Kidney (tissue), 13 donors: ENCODE measurements at regions not wholly inside any gene's neighbourhood (a gene's known extent, or its start where the extent isn't known, plus 50 kb on each side); places are given as distances from the start of the nearest gene placed in this dataset.
A peak's percentile ranks its signal among the peaks of the same experiment; 100 is the strongest.

ENCODE experiments used
- DNase-seq, 5 donors: peaks; one replicate each; pipeline ENCODE4 v3.0.0-alpha.2; 2013 to 2020
- FAIRE-seq: peaks from 2 replicates; lab custom pipeline; 2012; peaks lifted over from hg19 to GRCh38; lab: Jason Lieb, UNC
- H3K27ac ChIP-seq, 2 donors: one replicate each; pipeline ENCODE4 v1.7.0; 2013; ENCODE audit warnings: low read depth in 2 of 2, low read length in 2 of 2, inconsistent platforms in 1 of 2
- H3K27me3 ChIP-seq: one replicate; pipeline ENCODE4 v1.7.1; 2013; ENCODE audit warnings: low read length, inconsistent platforms; ENCODE audit not compliant: control insufficient read depth, insufficient read depth
- H3K36me3 ChIP-seq, 3 donors: one replicate each; pipeline versions ENCODE4 v1.7.0 to v1.7.1; 2013; ENCODE audit warnings: low read length in 3 of 3, control low read depth in 1 of 3, inconsistent platforms in 1 of 3; ENCODE audit not compliant: insufficient read depth in 3 of 3, control insufficient read depth in 2 of 3
- H3K4me1 ChIP-seq, 3 donors: one replicate each; pipeline versions ENCODE4 v1.7.0 to v1.7.1; 2013; ENCODE audit warnings: low read length in 3 of 3, inconsistent platforms in 1 of 3, low read depth in 1 of 3; ENCODE audit not compliant: control insufficient read depth in 2 of 3, insufficient read depth in 2 of 3
- H3K4me3 ChIP-seq, 3 donors: one replicate each; pipeline versions ENCODE4 v1.7.0 to v1.8.1; 2013; ENCODE audit warnings: low read length in 3 of 3, control low read depth in 1 of 3, inconsistent platforms in 1 of 3
- H3K9ac ChIP-seq, 3 donors: one replicate each; pipeline versions ENCODE4 v1.7.0 to v1.7.1; 2013; ENCODE audit warnings: low read length in 3 of 3, control low read depth in 1 of 3, inconsistent platforms in 1 of 3
- H3K9me3 ChIP-seq, 3 donors: one replicate each; pipeline versions ENCODE4 v1.7.0 to v1.7.1; 2013; ENCODE audit warnings: low read length in 3 of 3, control low read depth in 1 of 3, inconsistent platforms in 1 of 3; ENCODE audit not compliant: control insufficient read depth in 2 of 3, insufficient read depth in 1 of 3
- intact Hi-C: fragments of 100-400 bp; cut with DNase I; formaldehyde crosslinking; loops from one replicate; pipeline ENCODE4 v1.11.1; 2022
- TF ChIP-seq, protein P1 (sequence below): IDR thresholded peaks from 3 replicates; pipeline ENCODE4 v1.5.1; 2012; ENCODE audit warnings: mild to moderate bottlenecking, moderate library complexity, borderline replicate concordance; ENCODE audit not compliant: insufficient read depth; ENCODE audit errors: extremely low read depth
- donor health status: control.
- donor health status: control.
- donor health status: control.
- donor health status: control.
- donor health status: control.
- donor health status: DM: yes; HTN: yes; CAD: no.
- donor health status: Normal renal cell carcinoma (clear cell type).

DNA sequence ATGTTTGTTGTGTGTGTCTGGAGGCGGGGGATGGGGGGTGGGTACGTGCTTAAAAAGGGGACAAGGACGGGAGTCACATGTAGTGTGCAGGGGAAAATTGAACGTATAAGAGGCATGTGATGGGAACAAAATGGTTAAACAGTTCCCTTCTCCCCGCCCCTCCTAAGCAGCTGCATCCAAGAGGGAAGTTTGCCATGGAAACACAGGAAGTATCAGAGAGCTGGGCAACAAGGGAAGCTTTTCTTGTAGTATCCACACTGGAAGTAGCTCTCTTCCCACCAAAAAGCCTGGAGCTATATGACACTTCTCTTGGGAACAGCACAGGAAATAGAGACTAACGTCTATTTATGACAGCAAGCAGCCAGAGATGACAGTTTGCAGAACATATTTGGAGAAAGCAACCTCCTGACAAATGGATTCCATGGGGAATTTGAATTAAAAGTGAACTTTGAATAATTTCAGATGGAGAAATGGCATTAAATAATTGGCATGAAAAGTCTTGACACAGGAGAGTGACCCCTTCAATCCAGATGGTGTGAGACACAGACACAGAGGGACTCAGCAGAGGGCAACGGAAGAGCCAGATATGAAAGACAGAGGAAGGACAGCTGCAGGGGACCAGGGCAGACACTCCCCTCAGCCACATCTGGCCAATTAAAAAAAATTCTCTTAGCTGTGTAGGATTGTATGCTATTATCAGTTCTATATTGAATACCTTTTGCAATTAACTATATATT lies 294.2 kb upstream of the TBL1XR1 start:
- Histone ChIP-seq H3K4me1 (peaks cover 0 to 9% (median 0%) of the 10 kb centered on the region in 3 donors), H3K4me3 (no peak overlapping the region), H3K9ac (no peak overlapping the region), H3K27me3 (no peaks in the 10 kb centered on the region), H3K36me3 (no peaks in the 10 kb centered on the region), H3K27ac (no peak overlapping the region), H3K9me3 (no peaks in the 10 kb centered on the region)
- TF ChIP-seq, protein P1, sequence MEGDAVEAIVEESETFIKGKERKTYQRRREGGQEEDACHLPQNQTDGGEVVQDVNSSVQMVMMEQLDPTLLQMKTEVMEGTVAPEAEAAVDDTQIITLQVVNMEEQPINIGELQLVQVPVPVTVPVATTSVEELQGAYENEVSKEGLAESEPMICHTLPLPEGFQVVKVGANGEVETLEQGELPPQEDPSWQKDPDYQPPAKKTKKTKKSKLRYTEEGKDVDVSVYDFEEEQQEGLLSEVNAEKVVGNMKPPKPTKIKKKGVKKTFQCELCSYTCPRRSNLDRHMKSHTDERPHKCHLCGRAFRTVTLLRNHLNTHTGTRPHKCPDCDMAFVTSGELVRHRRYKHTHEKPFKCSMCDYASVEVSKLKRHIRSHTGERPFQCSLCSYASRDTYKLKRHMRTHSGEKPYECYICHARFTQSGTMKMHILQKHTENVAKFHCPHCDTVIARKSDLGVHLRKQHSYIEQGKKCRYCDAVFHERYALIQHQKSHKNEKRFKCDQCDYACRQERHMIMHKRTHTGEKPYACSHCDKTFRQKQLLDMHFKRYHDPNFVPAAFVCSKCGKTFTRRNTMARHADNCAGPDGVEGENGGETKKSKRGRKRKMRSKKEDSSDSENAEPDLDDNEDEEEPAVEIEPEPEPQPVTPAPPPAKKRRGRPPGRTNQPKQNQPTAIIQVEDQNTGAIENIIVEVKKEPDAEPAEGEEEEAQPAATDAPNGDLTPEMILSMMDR = no peak
- intact Hi-C loops = no loop called here
- FAIRE-seq = no peak
- DNase-seq = peak in 2 of 5 donors; percentile 69 to 92

DNA sequence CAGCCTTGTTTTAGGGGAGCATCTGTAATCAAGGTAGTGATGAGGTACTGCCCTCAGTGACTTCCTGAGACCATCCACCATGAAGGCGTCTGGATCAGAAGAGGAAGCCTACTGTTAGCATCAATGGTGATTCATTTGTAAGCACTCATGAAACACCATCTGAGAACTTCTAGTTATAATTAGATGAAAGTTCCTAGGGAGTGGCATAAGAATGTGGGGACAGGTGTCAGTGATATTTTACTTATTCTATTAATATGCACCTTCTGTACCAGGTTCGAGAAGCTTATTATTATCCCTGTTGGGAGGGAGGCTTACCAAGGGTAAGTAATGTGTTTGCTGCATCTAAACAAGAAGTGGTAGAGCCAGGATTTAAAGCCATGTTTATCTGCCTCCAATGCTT lies 295.8 kb upstream of the TBL1XR1 start:
- Histone ChIP-seq H3K27me3 (no peaks in the 10 kb centered on the region), H3K9ac (no peak overlapping the region), H3K9me3 (no peaks in the 10 kb centered on the region), H3K36me3 (no peaks in the 10 kb centered on the region), H3K4me3 (no peak overlapping the region), H3K4me1 (peaks cover 0 to 9% (median 0%) of the 10 kb centered on the region in 3 donors), H3K27ac (no peak overlapping the region)
- DNase-seq (no peak), FAIRE-seq (no peak)
- intact Hi-C loops = no loop called here
- TF ChIP-seq, protein P1 = no peak

DNA sequence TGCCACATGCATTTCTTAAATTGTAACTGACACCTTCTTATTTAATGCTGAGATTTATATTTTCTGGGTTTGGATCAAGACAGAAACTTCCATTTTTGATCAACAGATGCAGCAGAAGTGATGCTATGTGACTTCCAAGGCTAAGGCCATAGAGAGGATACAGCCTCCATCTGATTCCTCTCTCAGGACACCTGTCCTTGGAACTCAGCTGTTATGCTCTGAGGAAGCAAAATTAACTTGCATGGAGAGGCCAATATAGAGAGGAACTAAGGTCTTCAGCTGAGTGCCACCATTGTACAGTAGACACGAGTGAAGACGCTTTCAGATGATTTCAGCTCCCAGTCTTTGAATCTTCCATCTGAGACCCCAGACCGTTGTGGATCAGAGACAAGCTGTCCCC lies 296.9 kb upstream of the TBL1XR1 start:
- Histone ChIP-seq H3K36me3 (no peaks in the 10 kb centered on the region), H3K9me3 (no peaks in the 10 kb centered on the region), H3K27me3 (no peaks in the 10 kb centered on the region), H3K9ac (no peak overlapping the region), H3K27ac (no peak overlapping the region), H3K4me3 (no peak overlapping the region), H3K4me1 (peaks cover 0 to 9% (median 0%) of the 10 kb centered on the region in 3 donors)
- intact Hi-C loops = no loop called here
- FAIRE-seq (no peak), DNase-seq (no peak)
- TF ChIP-seq, protein P1 = no peak
